PC-3 (cell line): ENCODE measurements at regions not wholly inside any gene's neighbourhood (a gene's known extent, or its start where the extent isn't known, plus 50 kb on each side); places are given as distances from the start of the nearest gene placed in this dataset.

Experiments used
- ATAC-seq: fragments of 200-7000 bp; cut with Tn5 transposase; 2 replicates; pipeline ENCODE4 v1.9.1; 2020; ENCODE audit warnings: mild to moderate bottlenecking, moderate library complexity
- BruUV-seq: library from RNA; stranded (reverse); fragments of 400-500 nt; replicated peaks from 2 replicates; lab custom pipeline; 2021; lab: Mats Ljungman, UMichigan
- CTCF ChIA-PET: fragments of 300-600 bp; sonication (Branson Sonifier 250); formaldehyde crosslinking; loops from one replicate; lab custom pipeline; 2022; ENCODE audit warnings: antibody characterized with exemption; lab: Charles Lee
- POLR2A ChIA-PET: fragments of 300-600 bp; sonication (Branson Sonifier 250); formaldehyde crosslinking; loops from one replicate; lab custom pipeline; 2022; ENCODE audit warnings: antibody characterized with exemption; ENCODE audit not compliant: unreplicated experiment; lab: Charles Lee
- DNase-seq: peaks from one replicate; pipeline ENCODE4 v3.0.0-alpha.2; 2015
- H2AFZ ChIP-seq: fragments of 300-600 bp; sonication (generic); 2 replicates; pipeline ENCODE4 v1.6.0; 2016; ENCODE audit warnings: antibody characterized with exemption, low read length
- H3F3A ChIP-seq: fragments of 300-600 bp; sonication (generic); one replicate; pipeline ENCODE4 v1.6.0; 2017; ENCODE audit warnings: antibody characterized with exemption, low read length, control low read depth, mild to moderate bottlenecking; ENCODE audit not compliant: unreplicated experiment
- H3K27ac ChIP-seq: fragments of 300-600 bp; sonication (generic); 2 replicates; pipeline ENCODE4 v1.5.1; 2016; ENCODE audit warnings: mild to moderate bottlenecking, low read length
- H3K27me3 ChIP-seq: fragments of 300-600 bp; sonication (generic); 2 replicates; pipeline ENCODE4 v1.6.1; 2016; ENCODE audit warnings: low read length, mixed read lengths
- H3K36me3 ChIP-seq: fragments of 300-600 bp; sonication (generic); 2 replicates; pipeline ENCODE4 v1.6.1; 2016; ENCODE audit warnings: low read depth, mixed run types, low read length, mixed read lengths
- H3K4me1 ChIP-seq: fragments of 300-600 bp; sonication (generic); 2 replicates; pipeline ENCODE4 v1.5.1; 2016; ENCODE audit warnings: low read length; ENCODE audit not compliant: insufficient read depth
- H3K4me2 ChIP-seq: fragments of 300-600 bp; sonication (generic); 2 replicates; pipeline ENCODE4 v1.6.0; 2016; ENCODE audit warnings: low read length
- H3K4me3 ChIP-seq: fragments of 300-600 bp; sonication (generic); 2 replicates; pipeline ENCODE4 v1.5.1; 2016; ENCODE audit warnings: mild to moderate bottlenecking, low read length, mixed read lengths
- H3K79me2 ChIP-seq: fragments of 300-600 bp; sonication (generic); 2 replicates; pipeline ENCODE4 v1.6.1; 2017; ENCODE audit warnings: low read length, mixed read lengths
- H3K9ac ChIP-seq: fragments of 300-600 bp; sonication (generic); 2 replicates; pipeline ENCODE4 v1.6.0; 2016; ENCODE audit warnings: mild to moderate bottlenecking, low read length
- H3K9me2 ChIP-seq: fragments of 300-600 bp; sonication (generic); replicated peaks from 2 replicates; pipeline ENCODE4 v1.6.1; 2016; ENCODE audit warnings: mixed run types, low read length, mixed read lengths
- H3K9me3 ChIP-seq: fragments of 300-600 bp; sonication (generic); 2 replicates; pipeline ENCODE4 v1.6.1; 2016; ENCODE audit warnings: low read length, mixed read lengths
- H4K20me1 ChIP-seq: fragments of 300-600 bp; sonication (generic); 2 replicates; pipeline ENCODE4 v1.6.1; 2016; ENCODE audit warnings: low read length, mixed read lengths
- EZH2 ChIP-seq: fragments of 300-600 bp; sonication (generic); IDR thresholded peaks from one replicate; pipeline ENCODE4 v1.6.1; 2017; ENCODE audit warnings: antibody characterized with exemption, mild to moderate bottlenecking, low read length; ENCODE audit not compliant: unreplicated experiment
- EZH2phosphoT487 ChIP-seq: fragments of 300-600 bp; sonication (generic); IDR thresholded peaks from 2 replicates; pipeline ENCODE4 v1.6.1; 2018; ENCODE audit warnings: mild to moderate bottlenecking, antibody characterized with exemption, low read length, borderline replicate concordance
- intact Hi-C: fragments of 100-400 bp; cut with micrococcal nuclease; formaldehyde crosslinking; loops from 2 replicates; pipeline ENCODE4 v1.9.0; 2023
- TF ChIP-seq, protein P1 (sequence below): fragments of 300-600 bp; sonication (generic); conservative IDR thresholded peaks from 2 replicates; pipeline ENCODE4 v1.5.1; 2017; ENCODE audit warnings: antibody characterized with exemption, low read depth, mild to moderate bottlenecking, low read length

DNA sequence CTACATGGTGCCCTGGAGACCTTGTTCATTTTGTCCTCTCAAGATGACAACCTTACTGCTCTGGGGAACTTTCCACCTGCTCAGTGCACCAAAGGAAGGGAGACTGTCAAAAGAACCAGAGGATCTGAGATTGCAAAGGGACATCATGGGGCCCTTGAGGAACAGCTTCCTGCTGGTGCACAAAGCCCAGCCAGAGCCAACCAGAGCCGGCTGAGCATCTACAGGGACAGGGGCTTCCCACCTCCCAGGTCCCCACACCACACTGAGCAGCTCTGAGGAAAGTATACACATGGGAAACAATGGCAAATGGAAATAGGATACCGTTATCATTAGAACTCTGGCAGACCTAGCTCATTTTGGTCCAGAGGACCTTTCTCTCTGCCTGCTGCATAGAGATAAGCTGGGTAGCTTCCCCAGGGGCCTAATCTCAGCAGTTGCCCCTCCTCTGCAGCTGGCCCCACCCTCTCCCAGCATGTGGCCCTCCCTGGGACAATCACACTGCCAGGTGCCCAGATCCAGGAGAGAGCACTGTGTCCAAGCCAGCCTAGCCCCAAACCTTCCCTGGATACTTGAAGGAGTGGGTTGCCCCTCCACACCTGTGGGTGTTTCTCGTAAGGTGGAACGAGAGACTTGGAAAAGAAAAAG, 123.4 kb upstream of the PRR20G start:
- Histone ChIP-seq H3K4me3 (no peak overlapping the region), H3K36me3 (no peaks in the 10 kb centered on the region), H3F3A (no peaks in the 10 kb centered on the region), H3K79me2 (no peaks in the 10 kb centered on the region), H3K27ac (no peak overlapping the region), H3K9me3 (no peaks in the 10 kb centered on the region), H2AFZ (no peak overlapping the region), H3K27me3 (peaks cover 55% of the 10 kb centered on the region), H4K20me1 (no peaks in the 10 kb centered on the region), H3K9me2 (no peaks in the 10 kb centered on the region), H3K4me2 (no peak overlapping the region), H3K4me1 (no peaks in the 10 kb centered on the region), H3K9ac (no peak overlapping the region)
- BruUV-seq, result no TSS peak
- CTCF ChIA-PET, result no interaction called here
- ATAC-seq (no peak), DNase-seq (no peak)
- intact Hi-C loops, result no loop called here
- TF ChIP-seq, protein P1, sequence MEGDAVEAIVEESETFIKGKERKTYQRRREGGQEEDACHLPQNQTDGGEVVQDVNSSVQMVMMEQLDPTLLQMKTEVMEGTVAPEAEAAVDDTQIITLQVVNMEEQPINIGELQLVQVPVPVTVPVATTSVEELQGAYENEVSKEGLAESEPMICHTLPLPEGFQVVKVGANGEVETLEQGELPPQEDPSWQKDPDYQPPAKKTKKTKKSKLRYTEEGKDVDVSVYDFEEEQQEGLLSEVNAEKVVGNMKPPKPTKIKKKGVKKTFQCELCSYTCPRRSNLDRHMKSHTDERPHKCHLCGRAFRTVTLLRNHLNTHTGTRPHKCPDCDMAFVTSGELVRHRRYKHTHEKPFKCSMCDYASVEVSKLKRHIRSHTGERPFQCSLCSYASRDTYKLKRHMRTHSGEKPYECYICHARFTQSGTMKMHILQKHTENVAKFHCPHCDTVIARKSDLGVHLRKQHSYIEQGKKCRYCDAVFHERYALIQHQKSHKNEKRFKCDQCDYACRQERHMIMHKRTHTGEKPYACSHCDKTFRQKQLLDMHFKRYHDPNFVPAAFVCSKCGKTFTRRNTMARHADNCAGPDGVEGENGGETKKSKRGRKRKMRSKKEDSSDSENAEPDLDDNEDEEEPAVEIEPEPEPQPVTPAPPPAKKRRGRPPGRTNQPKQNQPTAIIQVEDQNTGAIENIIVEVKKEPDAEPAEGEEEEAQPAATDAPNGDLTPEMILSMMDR, result no peak
- TF ChIP-seq EZH2, result no peak
- TF ChIP-seq EZH2phosphoT487, result no peak
- POLR2A ChIA-PET, result no interaction called here

DNA sequence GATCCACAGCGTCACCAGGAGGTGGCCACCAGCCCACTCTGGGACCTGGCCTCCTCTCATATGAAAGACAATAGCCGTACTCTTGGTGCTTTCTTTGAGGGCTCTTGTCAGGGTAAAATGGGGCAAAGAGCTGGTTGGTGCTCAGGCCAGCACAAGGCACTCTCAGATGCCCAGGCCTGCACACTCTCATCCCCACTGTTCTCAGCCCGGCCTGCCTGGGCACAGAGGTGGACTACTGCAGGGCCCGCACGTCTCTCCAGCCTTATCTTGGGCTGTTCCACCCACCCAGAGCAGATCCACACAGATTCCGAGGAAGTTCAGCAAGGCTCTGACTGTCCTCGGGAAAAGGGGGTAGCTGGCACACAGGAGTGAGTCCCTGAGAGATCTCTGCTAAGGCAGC, 122.8 kb upstream of the PRR20G start:
- H3F3A ChIP-seq, result no peaks in the 10 kb centered on the region
- DNase-seq (no peak), ATAC-seq (no peak)
- intact Hi-C loops, result no loop called here
- H3K27ac ChIP-seq, result no peak overlapping the region
- H4K20me1 ChIP-seq, result no peaks in the 10 kb centered on the region
- H3K9ac ChIP-seq, result no peak overlapping the region
- BruUV-seq, result no TSS peak
- H2AFZ ChIP-seq, result no peak overlapping the region
- H3K79me2 ChIP-seq, result no peaks in the 10 kb centered on the region
- H3K4me1 ChIP-seq, result no peaks in the 10 kb centered on the region
- TF ChIP-seq, protein P1, result no peak
- TF ChIP-seq EZH2, result no peak
- TF ChIP-seq EZH2phosphoT487, result no peak
- POLR2A ChIA-PET, result no interaction called here
- CTCF ChIA-PET, result no interaction called here
- H3K4me3 ChIP-seq, result no peak overlapping the region
- no peaks in the 10 kb centered on the region for H3K9me3 ChIP-seq
- no peak overlapping the region for H3K4me2 ChIP-seq
- H3K9me2 ChIP-seq, result no peaks in the 10 kb centered on the region
- no peaks in the 10 kb centered on the region for H3K36me3 ChIP-seq
- H3K27me3 ChIP-seq, result peaks cover 52% of the 10 kb centered on the region

DNA sequence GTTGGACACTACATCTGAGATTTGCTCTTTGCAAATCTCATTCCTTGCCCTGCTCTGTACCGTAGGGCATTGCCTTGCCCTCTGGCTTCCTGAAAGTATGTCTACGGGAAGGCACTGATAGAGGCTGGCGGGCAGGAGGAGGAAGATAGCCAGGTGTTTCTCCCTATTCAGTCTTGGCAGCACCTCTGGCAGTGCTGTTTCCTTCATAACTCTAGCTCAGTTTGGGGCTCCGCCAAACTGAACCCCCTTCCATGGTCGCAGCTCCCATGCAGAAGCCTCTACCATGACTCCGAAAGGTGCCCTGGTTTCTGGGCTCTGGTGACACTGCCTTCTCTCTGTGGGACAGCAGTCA, 122.3 kb upstream of the PRR20G start:
- TF ChIP-seq, protein P1, result no peak
- TF ChIP-seq EZH2phosphoT487, result no peak
- no peak for TF ChIP-seq EZH2
- ChIA-PET CTCF (no interaction called here), POLR2A (no interaction called here)
- intact Hi-C loops, result no loop called here
- no peak overlapping the region for H2AFZ ChIP-seq
- ATAC-seq (no peak), DNase-seq (no peak)
- no peak overlapping the region for H3K4me3 ChIP-seq
- H3K4me1 ChIP-seq, result no peaks in the 10 kb centered on the region
- no peak overlapping the region for H3K27ac ChIP-seq
- no peaks in the 10 kb centered on the region for H4K20me1 ChIP-seq
- no peak overlapping the region for H3K9ac ChIP-seq
- no peak overlapping the region for H3K4me2 ChIP-seq
- peaks cover 49% of the 10 kb centered on the region for H3K27me3 ChIP-seq
- no peaks in the 10 kb centered on the region for H3F3A ChIP-seq
- H3K79me2 ChIP-seq, result no peaks in the 10 kb centered on the region
- no peaks in the 10 kb centered on the region for H3K9me3 ChIP-seq
- H3K9me2 ChIP-seq, result no peaks in the 10 kb centered on the region
- H3K36me3 ChIP-seq, result no peaks in the 10 kb centered on the region
- no TSS peak for BruUV-seq
